OCI-LY1 (cell line): ENCODE measurements at regions not wholly inside any gene's neighbourhood (a gene's known extent, or its start where the extent isn't known, plus 50 kb on each side); places are given as distances from the start of the nearest gene placed in this dataset.
"Not testable (repeated sequence)": the region's sequence is repeated elsewhere in the genome, so short reads cannot be mapped to it uniquely, and the experiment has no call there.

Source experiments
- H2AFZ ChIP-seq: fragments of 200-600 bp; sonication (generic), shearing (Covaris generic); 2 replicates; pipeline ENCODE4 v1.6.0; 2014; ENCODE audit warnings: antibody characterized with exemption, mild to moderate bottlenecking, low read length
- H3F3A ChIP-seq: fragments of 200-600 bp; sonication (generic), shearing (Covaris generic); 2 replicates; pipeline ENCODE4 v1.6.0; 2014; ENCODE audit warnings: mild to moderate bottlenecking, antibody characterized with exemption, low read length, moderate library complexity; ENCODE audit not compliant: insufficient read depth
- H3K27ac ChIP-seq: fragments of 200-600 bp; sonication (generic); 2 replicates; pipeline ENCODE4 v1.5.1; 2014; ENCODE audit warnings: low read length, mixed run types, mild to moderate bottlenecking, low read depth; ENCODE audit not compliant: poor library complexity, severe bottlenecking
- H3K27me3 ChIP-seq: fragments of 200-600 bp; sonication (generic); 2 replicates; pipeline ENCODE4 v1.6.0; 2014; ENCODE audit warnings: antibody characterized with exemption, mild to moderate bottlenecking, low read length, moderate library complexity; ENCODE audit not compliant: insufficient read depth
- H3K36me3 ChIP-seq: fragments of 200-600 bp; sonication (generic); 2 replicates; pipeline ENCODE4 v1.6.1; 2014; ENCODE audit warnings: mild to moderate bottlenecking, antibody characterized with exemption, low read length, moderate library complexity, mixed read lengths; ENCODE audit not compliant: insufficient read depth
- H3K4me1 ChIP-seq: fragments of 200-600 bp; sonication (generic); 2 replicates; pipeline ENCODE4 v1.5.1; 2014; ENCODE audit warnings: mild to moderate bottlenecking, low read length, moderate library complexity; ENCODE audit not compliant: insufficient read depth, severe bottlenecking
- H3K4me2 ChIP-seq: fragments of 200-600 bp; sonication (generic), shearing (Covaris generic); 2 replicates; pipeline ENCODE4 v1.6.1; 2014; ENCODE audit warnings: low read length
- H3K4me3 ChIP-seq: fragments of 200-600 bp; sonication (generic); 2 replicates; pipeline ENCODE4 v1.5.1; 2014; ENCODE audit warnings: low read length, low read depth, mild to moderate bottlenecking, mixed read lengths; ENCODE audit not compliant: poor library complexity, severe bottlenecking
- H3K79me2 ChIP-seq: fragments of 200-600 bp; shearing (Covaris generic); 2 replicates; pipeline ENCODE4 v1.6.1; 2016; ENCODE audit warnings: mixed run types, low read length, mixed read lengths; ENCODE audit not compliant: insufficient read depth
- H3K9ac ChIP-seq: fragments of 200-600 bp; sonication (generic), shearing (Covaris generic); 2 replicates; pipeline ENCODE4 v1.6.1; 2014; ENCODE audit warnings: mild to moderate bottlenecking, low read length, mixed read lengths
- H3K9me2 ChIP-seq: fragments of 200-600 bp; sonication (generic), shearing (Covaris generic); 2 replicates; pipeline ENCODE4 v1.6.1; 2014; ENCODE audit warnings: low read depth, mild to moderate bottlenecking, low read length, mixed read lengths
- H3K9me3 ChIP-seq: fragments of 200-600 bp; shearing (Covaris generic); 2 replicates; pipeline ENCODE4 v1.6.1; 2014; ENCODE audit warnings: low read length, mixed read lengths
- H4K20me1 ChIP-seq: fragments of 200-600 bp; sonication (generic), shearing (Covaris generic); 2 replicates; pipeline ENCODE4 v1.6.0; 2016; ENCODE audit warnings: mild to moderate bottlenecking, low read length; ENCODE audit not compliant: insufficient read depth
- EZH2 ChIP-seq: fragments of 200-600 bp; sonication (generic), shearing (Covaris generic); IDR thresholded peaks from 2 replicates; pipeline ENCODE4 v1.8.0; 2017; ENCODE audit warnings: borderline replicate concordance, mixed run types, mild to moderate bottlenecking, antibody characterized with exemption, low read length, moderate library complexity, mixed read lengths
- TF ChIP-seq, protein P1 (sequence below): fragments of 200-600 bp; sonication (generic), shearing (Covaris generic); IDR thresholded peaks from 2 replicates; pipeline ENCODE4 v1.5.1; 2017; ENCODE audit warnings: mild to moderate bottlenecking, antibody characterized with exemption, low read length, moderate library complexity, mixed read lengths

DNA sequence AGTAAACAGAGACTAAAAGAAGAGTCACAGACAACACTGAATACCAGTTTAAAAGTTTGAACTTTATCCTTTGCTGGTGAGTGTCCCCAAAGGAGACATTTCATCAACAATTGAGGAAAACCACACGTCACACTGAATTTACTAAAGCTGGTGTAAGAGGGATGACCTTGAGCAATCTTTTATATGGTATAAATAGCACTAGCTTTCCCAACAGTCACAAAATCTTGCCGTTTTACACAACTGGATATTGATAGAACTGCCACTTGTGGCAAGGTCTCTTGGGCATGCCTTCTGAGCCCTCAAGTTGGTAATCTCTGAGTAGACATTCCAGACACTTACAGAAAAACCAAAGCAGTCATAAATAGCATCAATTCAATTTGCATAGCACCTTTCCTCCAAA is 311.5 kb upstream of the TARS1 start:
- Histone ChIP-seq H4K20me1 (no peaks in the 10 kb centered on the region), H3K4me3 (no peak overlapping the region), H3K27me3 (no peaks in the 10 kb centered on the region), H3K4me2 (no peak overlapping the region), H3K27ac (no peak overlapping the region), H2AFZ (no peak overlapping the region), H3K79me2 (no peaks in the 10 kb centered on the region), H3K9me3 (no peaks in the 10 kb centered on the region), H3K9ac (no peak overlapping the region), H3F3A (no peaks in the 10 kb centered on the region), H3K9me2 (no peaks in the 10 kb centered on the region), H3K36me3 (no peaks in the 10 kb centered on the region), H3K4me1 (no peaks in the 10 kb centered on the region)
- TF ChIP-seq, protein P1, sequence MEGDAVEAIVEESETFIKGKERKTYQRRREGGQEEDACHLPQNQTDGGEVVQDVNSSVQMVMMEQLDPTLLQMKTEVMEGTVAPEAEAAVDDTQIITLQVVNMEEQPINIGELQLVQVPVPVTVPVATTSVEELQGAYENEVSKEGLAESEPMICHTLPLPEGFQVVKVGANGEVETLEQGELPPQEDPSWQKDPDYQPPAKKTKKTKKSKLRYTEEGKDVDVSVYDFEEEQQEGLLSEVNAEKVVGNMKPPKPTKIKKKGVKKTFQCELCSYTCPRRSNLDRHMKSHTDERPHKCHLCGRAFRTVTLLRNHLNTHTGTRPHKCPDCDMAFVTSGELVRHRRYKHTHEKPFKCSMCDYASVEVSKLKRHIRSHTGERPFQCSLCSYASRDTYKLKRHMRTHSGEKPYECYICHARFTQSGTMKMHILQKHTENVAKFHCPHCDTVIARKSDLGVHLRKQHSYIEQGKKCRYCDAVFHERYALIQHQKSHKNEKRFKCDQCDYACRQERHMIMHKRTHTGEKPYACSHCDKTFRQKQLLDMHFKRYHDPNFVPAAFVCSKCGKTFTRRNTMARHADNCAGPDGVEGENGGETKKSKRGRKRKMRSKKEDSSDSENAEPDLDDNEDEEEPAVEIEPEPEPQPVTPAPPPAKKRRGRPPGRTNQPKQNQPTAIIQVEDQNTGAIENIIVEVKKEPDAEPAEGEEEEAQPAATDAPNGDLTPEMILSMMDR: no peak
- no peak for TF ChIP-seq EZH2

DNA sequence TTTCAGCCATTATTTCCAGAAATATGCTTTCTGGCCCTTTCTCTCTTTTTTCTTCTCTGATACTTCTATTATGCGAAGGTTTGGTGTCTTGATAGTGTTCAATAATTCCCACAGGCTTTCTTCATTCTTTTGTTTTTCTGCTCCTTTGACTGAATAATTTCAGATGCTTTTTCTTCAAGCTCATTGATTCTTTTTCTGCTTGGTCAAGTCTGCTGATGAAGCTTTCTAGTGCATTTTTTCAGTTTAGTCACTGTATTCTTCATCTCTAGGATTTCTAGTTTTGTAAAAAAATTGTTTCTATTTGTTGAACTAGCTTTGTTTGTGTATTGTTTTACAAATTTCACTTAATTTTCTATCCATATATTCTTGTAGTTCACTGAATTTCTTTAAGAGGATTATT is 304.0 kb upstream of the TARS1 start:
- H3F3A ChIP-seq: no peaks in the 10 kb centered on the region
- H3K4me2 ChIP-seq: no peak overlapping the region
- no peak overlapping the region for H3K4me3 ChIP-seq
- H3K36me3 ChIP-seq: no peaks in the 10 kb centered on the region
- TF ChIP-seq, protein P1: no peak
- no peak for TF ChIP-seq EZH2
- no peaks in the 10 kb centered on the region for H3K4me1 ChIP-seq
- H2AFZ ChIP-seq: no peak overlapping the region
- no peaks in the 10 kb centered on the region for H3K9me2 ChIP-seq
- no peaks in the 10 kb centered on the region for H3K79me2 ChIP-seq
- no peaks in the 10 kb centered on the region for H3K27me3 ChIP-seq
- H4K20me1 ChIP-seq: no peaks in the 10 kb centered on the region
- peaks cover 7% of the 10 kb centered on the region; the same call in 1 of the 2 replicates for H3K9me3 ChIP-seq
- no peak overlapping the region for H3K27ac ChIP-seq
- H3K9ac ChIP-seq: no peak overlapping the region

DNA sequence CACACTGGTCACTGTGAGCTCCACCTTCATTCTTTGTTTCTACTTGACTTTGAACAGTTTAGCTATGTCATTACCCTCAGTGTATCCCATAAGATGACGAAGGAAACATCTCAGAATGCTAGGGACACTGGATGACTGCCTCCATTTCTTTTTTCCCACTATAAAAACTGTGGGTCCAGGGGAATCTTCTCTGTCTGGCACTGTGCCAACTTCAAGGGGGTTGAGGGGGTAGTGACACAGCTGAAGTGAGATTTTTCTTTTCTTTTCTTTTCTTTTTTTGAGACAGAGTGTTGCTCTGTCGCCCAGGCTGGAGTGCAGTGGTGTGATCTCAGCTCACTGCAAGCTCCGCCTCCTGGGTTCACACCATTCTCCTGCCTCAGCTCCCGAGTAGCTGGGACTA is 302.6 kb upstream of the TARS1 start:
- not testable (repeated sequence) for H3K27me3 ChIP-seq, H3K9me3 ChIP-seq, H3K4me3 ChIP-seq, H3K4me1 ChIP-seq, H3K79me2 ChIP-seq, H3K27ac ChIP-seq, H3K4me2 ChIP-seq, H3K9ac ChIP-seq, H4K20me1 ChIP-seq, H3K9me2 ChIP-seq, H3K36me3 ChIP-seq, H3F3A ChIP-seq, H2AFZ ChIP-seq

DNA sequence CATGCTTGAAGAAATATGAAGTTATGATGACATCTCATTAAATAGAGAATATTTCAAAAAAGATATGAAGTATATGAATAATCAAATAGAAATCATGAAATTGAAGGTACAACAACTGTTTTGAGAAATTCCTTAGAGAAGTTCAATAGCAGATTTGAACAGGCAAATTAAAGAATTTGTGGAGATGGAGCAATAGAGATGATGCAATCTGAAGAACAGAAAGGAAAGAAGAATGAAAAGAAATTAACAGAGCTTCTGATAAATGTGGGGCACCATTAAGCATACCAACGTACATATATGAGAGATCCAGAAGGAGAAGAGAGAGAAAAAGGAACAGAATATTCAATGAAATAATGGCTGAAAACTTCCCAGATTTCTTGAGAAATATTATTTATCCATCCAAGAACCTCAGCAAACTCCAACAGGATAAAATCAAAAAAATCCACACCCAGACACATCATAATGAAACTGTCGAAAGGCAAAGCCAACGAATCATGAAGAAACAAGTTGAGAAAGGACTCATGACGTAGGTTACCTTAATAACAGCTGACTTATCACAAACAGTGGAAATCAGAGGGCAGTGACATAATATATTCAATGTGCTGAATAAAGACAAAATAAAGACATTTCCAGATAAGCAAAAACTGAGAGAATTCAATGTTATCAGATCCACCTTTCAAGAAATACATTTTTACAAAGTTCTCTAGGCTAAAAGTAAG is 297.2 kb upstream of the TARS1 start:
- Histone ChIP-seq H3K27ac (no peak overlapping the region), H3F3A (no peaks in the 10 kb centered on the region), H2AFZ (no peak overlapping the region), H3K4me1 (no peaks in the 10 kb centered on the region), H3K79me2 (no peaks in the 10 kb centered on the region), H3K9me3 (no peaks in the 10 kb centered on the region), H4K20me1 (no peaks in the 10 kb centered on the region), H3K9ac (no peak overlapping the region), H3K27me3 (no peaks in the 10 kb centered on the region), H3K9me2 (no peaks in the 10 kb centered on the region), H3K4me2 (no peak overlapping the region), H3K4me3 (no peak overlapping the region), H3K36me3 (no peaks in the 10 kb centered on the region)
- TF ChIP-seq, protein P1: no peak
- no peak for TF ChIP-seq EZH2
